SK-N-SH (cell line): ENCODE measurements at regions not wholly inside any gene's neighbourhood (a gene's known extent, or its start where the extent isn't known, plus 50 kb on each side); places are given as distances from the start of the nearest gene placed in this dataset.

Experiments
- CTCF ChIA-PET: fragments of 300-600, 350-600 bp; formaldehyde crosslinking; extraction: SDS; loops from one replicate; lab custom pipeline; 2021; lab: Yijun Ruan, JAX
- POLR2A ChIA-PET: fragments of 350-600 bp; sonication (Branson Sonifier 250); formaldehyde crosslinking; extraction: SDS; loops from one replicate; lab custom pipeline; 2020; ENCODE audit warnings: antibody characterized with exemption, inconsistent platforms; lab: Yijun Ruan, JAX
- DNase-seq: peaks from one replicate; pipeline ENCODE4 v3.0.0; 2012
- H2AFZ ChIP-seq: fragments of 200-600 bp; sonication (generic); 2 replicates; pipeline ENCODE4 v1.8.1; 2016; ENCODE audit warnings: antibody characterized with exemption, mild to moderate bottlenecking, low read depth
- H3F3A ChIP-seq: fragments of 200-600 bp; sonication (generic); replicated peaks from 2 replicates; pipeline ENCODE3; 2016; ENCODE audit warnings: antibody characterized with exemption, mild to moderate bottlenecking; ENCODE audit not compliant: insufficient read depth
- H3K27ac ChIP-seq, 2 experiments: fragments of 200-500 bp in 1 of 2; fragments of 200-600 bp in 1 of 2; sonication (Bioruptor generic) in 1 of 2; sonication (generic), shearing (Covaris generic) in 1 of 2; 2 replicates each; pipeline versions ENCODE4 v1.5.1 to v1.6.1; 2014 to 2016; ENCODE audit warnings: low read depth in 2 of 2, inconsistent platforms in 1 of 2, low read length in 1 of 2, mild to moderate bottlenecking in 1 of 2, mixed read lengths in 1 of 2
- H3K27me3 ChIP-seq: fragments of 200-600 bp; sonication (generic), shearing (Covaris generic); 2 replicates; pipeline ENCODE4 v1.6.1; 2016; ENCODE audit warnings: mixed run types; ENCODE audit not compliant: insufficient read depth
- H3K36me3 ChIP-seq, 2 experiments: fragments of 200-500 bp in 1 of 2; fragments of 200-600 bp in 1 of 2; sonication (Bioruptor generic) in 1 of 2; sonication (generic) in 1 of 2; replicated peaks in 1 of 2; 2 replicates each; pipeline versions ENCODE3 to v1.5.1; 2014 to 2016; ENCODE audit warnings: low read length in 1 of 2, mild to moderate bottlenecking in 1 of 2; ENCODE audit not compliant: insufficient read depth in 2 of 2, control insufficient read depth in 1 of 2
- H3K4me1 ChIP-seq, 2 experiments: fragments of 200-500 bp in 1 of 2; fragments of 200-600 bp in 1 of 2; sonication (Bioruptor generic) in 1 of 2; sonication (generic), shearing (Covaris generic) in 1 of 2; 2 replicates each; pipeline versions ENCODE4 v1.5.1 to v1.6.1; 2014 to 2016; ENCODE audit warnings: low read depth in 1 of 2, low read length in 1 of 2, mixed run types in 1 of 2; ENCODE audit not compliant: insufficient read depth in 2 of 2, control insufficient read depth in 1 of 2
- H3K4me2 ChIP-seq: fragments of 200-600 bp; sonication (generic), shearing (Covaris generic); 2 replicates; pipeline ENCODE4 v1.6.1; 2017; ENCODE audit warnings: mixed run types
- H3K4me3 ChIP-seq, 2 experiments: fragments of 200-500 bp in 1 of 2; fragments of 200-600 bp in 1 of 2; sonication (Bioruptor generic) in 1 of 2; sonication (generic), shearing (Covaris generic) in 1 of 2; 2 replicates each; pipeline versions ENCODE4 v1.5.1 to v1.8.1; 2014 to 2016; ENCODE audit warnings: low read depth in 2 of 2, inconsistent platforms in 1 of 2, low read length in 1 of 2, mild to moderate bottlenecking in 1 of 2, mixed read lengths in 1 of 2, moderate library complexity in 1 of 2
- H3K79me2 ChIP-seq: fragments of 200-600 bp; sonication (generic); 2 replicates; pipeline ENCODE4 v1.8.1; 2017; ENCODE audit warnings: mild to moderate bottlenecking; ENCODE audit not compliant: insufficient read depth
- H3K9ac ChIP-seq: fragments of 200-600 bp; sonication (generic); 2 replicates; pipeline ENCODE4 v1.6.1; 2017; ENCODE audit warnings: mixed run types
- H3K9me2 ChIP-seq: fragments of 200-600 bp; sonication (generic); 2 replicates; pipeline ENCODE4 v1.6.1; 2017; ENCODE audit warnings: mixed run types
- H3K9me3 ChIP-seq: fragments of 200-600 bp; sonication (generic); 2 replicates; pipeline ENCODE4 v1.6.1; 2017; ENCODE audit warnings: mixed run types, mild to moderate bottlenecking, moderate library complexity
- H4K20me1 ChIP-seq: fragments of 200-600 bp; sonication (generic); 2 replicates; pipeline ENCODE4 v1.6.1; 2017; ENCODE audit warnings: mild to moderate bottlenecking, mixed run types; ENCODE audit not compliant: insufficient read depth
- EZH2phosphoT487 ChIP-seq: fragments of 200-600 bp; sonication (generic); IDR thresholded peaks from 2 replicates; pipeline ENCODE4 v1.6.1; 2017; ENCODE audit warnings: low read depth, mixed run types, mild to moderate bottlenecking, antibody characterized with exemption, moderate library complexity, borderline replicate concordance
- FOSL2 ChIP-seq: IDR thresholded peaks from 2 replicates; pipeline ENCODE4 v1.4.0; 2012; ENCODE audit warnings: low read depth, mild to moderate bottlenecking, moderate library complexity, borderline replicate concordance
- FOXJ3 ChIP-seq: sonication (generic); formaldehyde crosslinking; IDR thresholded peaks from 2 replicates; pipeline ENCODE4 v1.5.1; 2020; ENCODE audit warnings: mild to moderate bottlenecking, missing genetic modification reagents
- JUND ChIP-seq: IDR thresholded peaks from 2 replicates; pipeline ENCODE4 v1.4.0; 2012
- MXI1 ChIP-seq: IDR thresholded peaks from 2 replicates; pipeline ENCODE4 v1.6.1; 2012; ENCODE audit warnings: mild to moderate bottlenecking, low read depth, low read length, improper control_type of control experiment
- NFIC ChIP-seq: IDR thresholded peaks from 2 replicates; pipeline ENCODE4 v1.4.0; 2012; ENCODE audit warnings: borderline replicate concordance
- RAD21 ChIP-seq: IDR thresholded peaks from 2 replicates; pipeline ENCODE4 v1.6.1; 2012; ENCODE audit warnings: mild to moderate bottlenecking, low read length
- RCOR1 ChIP-seq: fragments of 150-350 bp; IDR thresholded peaks from 2 replicates; pipeline ENCODE4 v1.6.1; 2017; ENCODE audit warnings: antibody characterized with exemption, low read length
- RFX5 ChIP-seq: IDR thresholded peaks from 2 replicates; pipeline ENCODE4 v1.6.1; 2012; ENCODE audit warnings: mild to moderate bottlenecking, improper control_type of control experiment, low read length
- SIN3A ChIP-seq: IDR thresholded peaks from 2 replicates; pipeline ENCODE4 v1.6.1; 2012; ENCODE audit warnings: low read depth, mild to moderate bottlenecking, low read length, moderate library complexity, borderline replicate concordance
- SMC3 ChIP-seq: IDR thresholded peaks from 2 replicates; pipeline ENCODE4 v1.6.1; 2012; ENCODE audit warnings: low read depth, low read length, improper control_type of control experiment
- TAF1 ChIP-seq: IDR thresholded peaks from 2 replicates; pipeline ENCODE4 v1.6.1; 2012; ENCODE audit warnings: low read depth, mild to moderate bottlenecking, low read length, moderate library complexity, borderline replicate concordance
- TCF12 ChIP-seq: IDR thresholded peaks from 2 replicates; pipeline ENCODE4 v1.4.0; 2012
- TEAD4 ChIP-seq: IDR thresholded peaks from 2 replicates; pipeline ENCODE4 v1.4.0; 2012; ENCODE audit warnings: mild to moderate bottlenecking, borderline replicate concordance; ENCODE audit not compliant: insufficient read depth
- USF1 ChIP-seq: IDR thresholded peaks from 2 replicates; pipeline ENCODE4 v1.4.0; 2012; ENCODE audit warnings: low read depth, borderline replicate concordance
- YY1 ChIP-seq: IDR thresholded peaks from 2 replicates; pipeline ENCODE4 v1.4.0; 2012; ENCODE audit warnings: low read depth, mild to moderate bottlenecking
- WGBS: methylation state at CpG from one replicate; pipeline ENCODE4 v1.1.6; 2017; ENCODE audit warnings: low lambda C conversion rate; 5-methylcytosine and 5-hydroxymethylcytosine counted together
- TF ChIP-seq, protein P1 (sequence below): IDR thresholded peaks from 2 replicates; pipeline ENCODE4 v1.4.0; 2012; ENCODE audit warnings: low read depth
- TF ChIP-seq, protein P2 (sequence below): IDR thresholded peaks from 2 replicates; pipeline ENCODE4 v1.6.1; 2012; ENCODE audit warnings: mild to moderate bottlenecking, low read depth, low read length, moderate library complexity
- TF ChIP-seq, protein P3 (sequence below): fragments of 150-350 bp; IDR thresholded peaks from 2 replicates; pipeline ENCODE4 v1.6.1; 2016; ENCODE audit warnings: mild to moderate bottlenecking, low read depth, low read length

DNA sequence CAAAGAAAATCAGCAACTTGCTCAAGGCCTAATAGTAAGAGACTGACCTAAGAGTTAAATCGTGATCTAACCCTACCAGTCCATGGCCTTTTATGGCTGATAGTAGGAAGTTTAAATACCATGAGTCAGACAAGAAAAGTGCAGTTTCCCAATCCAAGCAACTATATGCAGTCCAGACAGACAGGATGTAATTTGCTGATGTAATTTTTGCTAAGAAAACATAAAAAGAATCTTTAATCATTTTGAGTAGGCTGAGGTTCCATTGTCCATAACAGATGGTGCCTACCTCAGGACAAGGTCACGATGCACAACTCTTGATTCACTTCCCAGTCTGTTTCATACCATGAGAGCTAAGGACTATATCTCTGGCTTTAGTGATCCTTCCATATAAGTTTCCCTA lies 317.5 kb upstream of the GRIA3 start (continued):
- TF ChIP-seq RAD21 = no peak
- no peak for TF ChIP-seq RFX5
- TF ChIP-seq, protein P1, sequence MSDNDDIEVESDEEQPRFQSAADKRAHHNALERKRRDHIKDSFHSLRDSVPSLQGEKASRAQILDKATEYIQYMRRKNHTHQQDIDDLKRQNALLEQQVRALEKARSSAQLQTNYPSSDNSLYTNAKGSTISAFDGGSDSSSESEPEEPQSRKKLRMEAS = no peak
- TF ChIP-seq, protein P2, sequence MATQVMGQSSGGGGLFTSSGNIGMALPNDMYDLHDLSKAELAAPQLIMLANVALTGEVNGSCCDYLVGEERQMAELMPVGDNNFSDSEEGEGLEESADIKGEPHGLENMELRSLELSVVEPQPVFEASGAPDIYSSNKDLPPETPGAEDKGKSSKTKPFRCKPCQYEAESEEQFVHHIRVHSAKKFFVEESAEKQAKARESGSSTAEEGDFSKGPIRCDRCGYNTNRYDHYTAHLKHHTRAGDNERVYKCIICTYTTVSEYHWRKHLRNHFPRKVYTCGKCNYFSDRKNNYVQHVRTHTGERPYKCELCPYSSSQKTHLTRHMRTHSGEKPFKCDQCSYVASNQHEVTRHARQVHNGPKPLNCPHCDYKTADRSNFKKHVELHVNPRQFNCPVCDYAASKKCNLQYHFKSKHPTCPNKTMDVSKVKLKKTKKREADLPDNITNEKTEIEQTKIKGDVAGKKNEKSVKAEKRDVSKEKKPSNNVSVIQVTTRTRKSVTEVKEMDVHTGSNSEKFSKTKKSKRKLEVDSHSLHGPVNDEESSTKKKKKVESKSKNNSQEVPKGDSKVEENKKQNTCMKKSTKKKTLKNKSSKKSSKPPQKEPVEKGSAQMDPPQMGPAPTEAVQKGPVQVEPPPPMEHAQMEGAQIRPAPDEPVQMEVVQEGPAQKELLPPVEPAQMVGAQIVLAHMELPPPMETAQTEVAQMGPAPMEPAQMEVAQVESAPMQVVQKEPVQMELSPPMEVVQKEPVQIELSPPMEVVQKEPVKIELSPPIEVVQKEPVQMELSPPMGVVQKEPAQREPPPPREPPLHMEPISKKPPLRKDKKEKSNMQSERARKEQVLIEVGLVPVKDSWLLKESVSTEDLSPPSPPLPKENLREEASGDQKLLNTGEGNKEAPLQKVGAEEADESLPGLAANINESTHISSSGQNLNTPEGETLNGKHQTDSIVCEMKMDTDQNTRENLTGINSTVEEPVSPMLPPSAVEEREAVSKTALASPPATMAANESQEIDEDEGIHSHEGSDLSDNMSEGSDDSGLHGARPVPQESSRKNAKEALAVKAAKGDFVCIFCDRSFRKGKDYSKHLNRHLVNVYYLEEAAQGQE = no peak

DNA sequence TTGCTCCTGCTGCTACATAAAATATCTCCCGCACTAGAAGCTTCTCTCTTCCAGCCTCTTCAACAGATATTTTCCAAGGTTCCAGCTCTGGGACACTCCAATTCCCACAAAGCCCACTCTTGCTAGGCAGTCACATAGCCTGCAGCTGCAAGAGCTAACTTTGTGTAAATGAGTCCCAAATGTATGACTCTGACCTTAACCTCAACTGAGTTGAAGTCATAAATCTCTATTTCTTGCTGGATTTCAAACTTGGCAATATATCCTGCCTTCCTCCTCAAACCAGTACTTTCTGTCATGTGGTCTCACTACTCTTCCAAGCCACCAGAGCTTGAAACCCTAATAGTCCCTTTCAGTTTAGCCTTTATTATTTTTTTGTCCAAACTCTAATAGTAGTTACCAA lies 315.4 kb upstream of the GRIA3 start:
- 26% methylated on average over 1 of the region's 1 CpG for WGBS
- no peaks in the 10 kb centered on the region for H3K4me1 ChIP-seq
- CTCF ChIA-PET = no interaction called here
- TF ChIP-seq SIN3A (no peak), RFX5 (no peak), TAF1 (no peak), YY1 (no peak), MXI1 (no peak), EZH2phosphoT487 (no peak), RAD21 (no peak), JUND (no peak), TEAD4 (no peak), SMC3 (no peak), NFIC (no peak), RCOR1 (no peak), FOSL2 (no peak), TCF12 (no peak), FOXJ3 (CRISPR knock-in tag) (no peak), USF1 (no peak)
- TF ChIP-seq, protein P3, sequence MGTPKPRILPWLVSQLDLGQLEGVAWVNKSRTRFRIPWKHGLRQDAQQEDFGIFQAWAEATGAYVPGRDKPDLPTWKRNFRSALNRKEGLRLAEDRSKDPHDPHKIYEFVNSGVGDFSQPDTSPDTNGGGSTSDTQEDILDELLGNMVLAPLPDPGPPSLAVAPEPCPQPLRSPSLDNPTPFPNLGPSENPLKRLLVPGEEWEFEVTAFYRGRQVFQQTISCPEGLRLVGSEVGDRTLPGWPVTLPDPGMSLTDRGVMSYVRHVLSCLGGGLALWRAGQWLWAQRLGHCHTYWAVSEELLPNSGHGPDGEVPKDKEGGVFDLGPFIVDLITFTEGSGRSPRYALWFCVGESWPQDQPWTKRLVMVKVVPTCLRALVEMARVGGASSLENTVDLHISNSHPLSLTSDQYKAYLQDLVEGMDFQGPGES = no peak
- TF ChIP-seq, protein P2 = no peak
- TF ChIP-seq, all 33 proteins: peak for 0
- no peaks in the 10 kb centered on the region for H4K20me1 ChIP-seq
- H3K9me3 ChIP-seq = no peaks in the 10 kb centered on the region
- POLR2A ChIA-PET = no interaction called here
- DNase-seq = no peak
- no peak overlapping the region for H3K9ac ChIP-seq
- H3K79me2 ChIP-seq = no peaks in the 10 kb centered on the region
- H3K36me3 ChIP-seq = no peaks in the 10 kb centered on the region
- H3F3A ChIP-seq = no peaks in the 10 kb centered on the region
- H3K27ac ChIP-seq = no peak overlapping the region
- H3K9me2 ChIP-seq = no peaks in the 10 kb centered on the region
- H3K27me3 ChIP-seq = no peaks in the 10 kb centered on the region
- no peak overlapping the region for H3K4me3 ChIP-seq
- H3K4me2 ChIP-seq = no peak overlapping the region
- no peak overlapping the region for H2AFZ ChIP-seq
